Psoas muscle (tissue), 7 donors: ENCODE measurements at regions not wholly inside any gene's neighbourhood (a gene's known extent, or its start where the extent isn't known, plus 50 kb on each side); places are given as distances from the start of the nearest gene placed in this dataset.
A peak's percentile ranks its signal among the peaks of the same experiment; 100 is the strongest.

ENCODE experiments used
- ATAC-seq, 4 donors: fragments of 200-7000 bp; cut with Tn5 transposase; one replicate each; pipeline ENCODE4 v1.9.1; 2020; ENCODE audit warnings: moderate library complexity in 3 of 4, mild to moderate bottlenecking in 2 of 4
- DNase-seq, 2 donors: peaks; one replicate each; pipeline ENCODE4 v3.0.0-alpha.2; 2020
- H3K27ac ChIP-seq: fragments of 200-600 bp; one replicate; pipeline ENCODE4 v1.8.0; 2022
- H3K27me3 ChIP-seq, 3 donors: fragments of 200-600 bp in 1 of 3; one replicate each; pipeline versions ENCODE4 v1.6.1 to v1.8.0; 2013 to 2022; ENCODE audit warnings: low read length in 2 of 3, mild to moderate bottlenecking in 2 of 3, moderate library complexity in 1 of 3; ENCODE audit not compliant: insufficient read depth in 3 of 3
- H3K36me3 ChIP-seq, 2 donors: fragments of 200-600 bp in 1 of 2; one replicate each; pipeline versions ENCODE4 v1.6.1 to v1.8.0; 2013 to 2022; ENCODE audit warnings: low read depth in 1 of 2, mild to moderate bottlenecking in 1 of 2, moderate library complexity in 1 of 2; ENCODE audit not compliant: insufficient read depth in 1 of 2
- H3K4me1 ChIP-seq: fragments of 200-600 bp; one replicate; pipeline ENCODE4 v1.8.0; 2022
- H3K4me3 ChIP-seq: fragments of 200-600 bp; one replicate; pipeline ENCODE4 v1.8.0; 2022; ENCODE audit warnings: mild to moderate bottlenecking
- H3K9me3 ChIP-seq: fragments of 200-600 bp; one replicate; pipeline ENCODE4 v1.8.0; 2022
- WGBS, 3 donors: extraction: QIAGEN DNeasy Blood & Tissue Kit; methylation state at CpG; one replicate each; pipeline versions ENCODE4 v1.1.6 to v1.1.7; 2013; 5-methylcytosine and 5-hydroxymethylcytosine counted together
- intact Hi-C, 2 donors: fragments of 100-400 bp; cut with DNase I; formaldehyde crosslinking; loops; one replicate each; pipeline versions ENCODE4 v1.11.0 to v1.14.2; 2022
- TF ChIP-seq, protein P1 (sequence below): fragments of 200-600 bp; IDR thresholded peaks from one replicate; pipeline ENCODE4 v1.8.0; 2022; ENCODE audit warnings: antibody characterized with exemption
- donor health status: healthy with polysubstance abuse.
- donor health status: DM: no; HTN: no; CAD: no; lungs with moderate emphysema.
- donor health status: Bipolar disorder and iron deficiency.
- donor health status: healthy.
- donor health status: DM: yes; HTN: yes; CAD: no.
- donor health status: DM: no; HTN: no; CAD: no.
- donor health status: DM: yes; HTN: yes; CAD: no.

GRCh38 chr7:121447243-121447910 lies 51.3 kb upstream of the FAM3C start:
- ATAC-seq (peak in 2 of 4 donors; percentile 57 to 58), DNase-seq (peak in 1 of 2 donors; percentile 35)
- Histone ChIP-seq H3K4me3 (no peak overlapping the region), H3K36me3 (no peaks in the 10 kb centered on the region), H3K27me3 (no peaks in the 10 kb centered on the region), H3K4me1 (no peaks in the 10 kb centered on the region), H3K27ac (no peak overlapping the region), H3K9me3 (no peaks in the 10 kb centered on the region)
- TF ChIP-seq, protein P1, sequence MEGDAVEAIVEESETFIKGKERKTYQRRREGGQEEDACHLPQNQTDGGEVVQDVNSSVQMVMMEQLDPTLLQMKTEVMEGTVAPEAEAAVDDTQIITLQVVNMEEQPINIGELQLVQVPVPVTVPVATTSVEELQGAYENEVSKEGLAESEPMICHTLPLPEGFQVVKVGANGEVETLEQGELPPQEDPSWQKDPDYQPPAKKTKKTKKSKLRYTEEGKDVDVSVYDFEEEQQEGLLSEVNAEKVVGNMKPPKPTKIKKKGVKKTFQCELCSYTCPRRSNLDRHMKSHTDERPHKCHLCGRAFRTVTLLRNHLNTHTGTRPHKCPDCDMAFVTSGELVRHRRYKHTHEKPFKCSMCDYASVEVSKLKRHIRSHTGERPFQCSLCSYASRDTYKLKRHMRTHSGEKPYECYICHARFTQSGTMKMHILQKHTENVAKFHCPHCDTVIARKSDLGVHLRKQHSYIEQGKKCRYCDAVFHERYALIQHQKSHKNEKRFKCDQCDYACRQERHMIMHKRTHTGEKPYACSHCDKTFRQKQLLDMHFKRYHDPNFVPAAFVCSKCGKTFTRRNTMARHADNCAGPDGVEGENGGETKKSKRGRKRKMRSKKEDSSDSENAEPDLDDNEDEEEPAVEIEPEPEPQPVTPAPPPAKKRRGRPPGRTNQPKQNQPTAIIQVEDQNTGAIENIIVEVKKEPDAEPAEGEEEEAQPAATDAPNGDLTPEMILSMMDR = no peak
- intact Hi-C loops = no loop called here
- WGBS, 3 donors = 25 to 32% (median 30%) methylated on average over 2 of the region's 2 CpGs

DNA sequence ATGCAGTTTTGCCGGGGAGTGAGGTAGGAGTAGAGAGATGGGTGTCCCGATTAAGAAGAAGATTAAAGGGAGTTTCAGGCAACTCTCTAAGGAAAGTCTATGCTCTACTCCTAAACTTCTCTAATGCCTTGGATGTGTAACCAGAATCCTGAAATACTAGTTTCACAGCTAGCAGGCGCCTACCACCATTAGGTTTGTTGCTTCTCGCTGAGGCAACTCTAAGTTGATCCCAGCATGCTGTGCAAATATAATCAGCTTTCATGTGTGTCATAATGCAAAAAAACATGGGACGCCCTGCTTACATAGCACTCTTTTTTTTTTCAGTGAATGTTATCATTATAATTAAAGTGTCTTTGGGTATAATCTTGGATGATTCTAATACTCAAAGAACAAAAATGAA lies 50.4 kb upstream of the FAM3C start:
- Histone ChIP-seq H3K9me3 (no peaks in the 10 kb centered on the region), H3K36me3 (no peaks in the 10 kb centered on the region), H3K27ac (no peak overlapping the region), H3K4me1 (no peaks in the 10 kb centered on the region), H3K27me3 (no peaks in the 10 kb centered on the region), H3K4me3 (no peak overlapping the region)
- intact Hi-C loops = no loop called here
- 89 to 93% (median 90%) methylated on average over 5 of the region's 5 CpGs for WGBS, 3 donors
- TF ChIP-seq, protein P1 = no peak
- no peak for ATAC-seq
- no peak for DNase-seq
